Stimulated activated CD4-positive, alpha-beta T cell treated with anti-CD3 and anti-CD28 coated beads, Interleukin-15, amount 100 ng/mL, for 24 hours (primary cell): ENCODE measurements at regions not wholly inside any gene's neighbourhood (a gene's known extent, or its start where the extent isn't known, plus 50 kb on each side); places are given as distances from the start of the nearest gene placed in this dataset.
"Not testable (repeated sequence)": the region's sequence is repeated elsewhere in the genome, so short reads cannot be mapped to it uniquely, and the experiment has no call there.

Experiments
- DNase-seq: peaks from one replicate; pipeline ENCODE4 v3.0.0-alpha.2; 2020

DNA sequence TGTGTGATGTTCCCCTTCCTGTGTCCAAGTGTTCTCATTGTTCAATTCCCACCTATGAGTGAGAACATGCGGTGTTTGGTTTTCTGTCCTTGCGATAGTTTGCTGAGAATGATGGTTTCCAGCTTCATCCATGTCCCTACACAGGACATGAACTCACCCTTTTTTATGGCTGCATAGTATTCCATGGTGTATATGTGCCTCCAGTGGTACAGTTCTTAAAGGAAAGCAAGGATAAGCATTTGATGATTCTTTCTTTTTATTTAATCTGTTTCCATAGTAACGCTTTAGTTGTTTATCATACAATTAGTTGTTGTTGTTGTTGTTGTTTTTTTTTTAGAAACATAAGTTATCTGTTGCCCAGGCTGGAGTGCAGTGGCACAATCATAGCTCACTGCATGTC is 133.1 kb downstream of the TSEN15 start:
- DNase-seq: not testable (repeated sequence)

DNA sequence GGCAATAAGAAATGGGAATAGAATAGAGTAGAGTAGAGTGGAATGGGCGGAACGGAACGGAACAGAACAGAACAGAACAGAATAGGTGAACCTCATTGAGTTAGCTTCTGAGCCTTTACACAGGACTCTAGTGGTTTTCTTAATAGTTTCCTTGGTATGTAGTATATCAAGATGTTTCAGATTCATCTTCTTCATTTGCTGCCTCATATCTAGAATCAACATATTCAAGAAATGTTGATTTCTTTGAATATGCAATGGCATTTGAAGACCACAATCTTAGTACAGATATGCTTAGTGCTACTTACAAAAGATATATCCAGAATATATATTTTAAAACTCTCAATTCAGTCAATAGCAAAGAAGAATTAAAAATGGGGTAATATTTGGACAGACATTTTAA is 133.8 kb downstream of the TSEN15 start:
- DNase-seq: no peak

DNA sequence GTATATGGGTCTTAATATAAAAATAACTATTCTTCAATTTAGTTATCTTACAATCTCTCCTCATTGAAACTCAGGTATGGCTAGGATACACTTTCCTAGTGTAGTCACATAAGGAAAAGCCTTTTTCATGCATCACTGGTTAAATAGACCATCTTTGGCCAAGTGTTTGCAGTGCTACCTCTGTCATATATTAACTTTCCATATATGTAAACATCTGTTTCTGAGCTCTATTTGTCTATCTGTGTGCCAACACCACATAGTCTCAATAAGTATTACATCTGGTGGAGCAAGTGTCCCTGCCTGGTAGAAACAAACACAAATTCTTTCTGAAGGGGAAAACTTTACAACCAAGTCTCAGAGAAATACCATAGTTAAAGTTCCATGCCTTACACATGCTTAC is 134.6 kb downstream of the TSEN15 start:
- no peak for DNase-seq

DNA sequence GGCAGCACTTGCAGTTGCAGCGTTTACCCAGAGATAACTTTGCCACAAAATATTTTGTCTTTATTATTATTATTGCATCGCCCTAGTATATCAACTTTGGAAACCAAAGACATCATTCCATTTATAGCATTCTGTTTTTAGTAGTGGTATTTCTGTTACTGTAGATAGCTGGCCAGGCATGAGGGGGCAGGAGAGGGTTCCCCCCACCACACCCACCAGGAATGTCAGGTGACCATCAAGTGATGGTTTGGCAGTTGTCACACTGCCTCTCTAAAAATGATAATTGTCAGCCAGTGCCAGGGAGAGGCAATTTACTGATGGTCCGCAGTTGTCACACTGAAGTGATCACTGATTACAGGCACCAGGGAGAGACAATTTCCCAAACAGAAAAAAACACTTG is 135.6 kb downstream of the TSEN15 start:
- no peak for DNase-seq

DNA sequence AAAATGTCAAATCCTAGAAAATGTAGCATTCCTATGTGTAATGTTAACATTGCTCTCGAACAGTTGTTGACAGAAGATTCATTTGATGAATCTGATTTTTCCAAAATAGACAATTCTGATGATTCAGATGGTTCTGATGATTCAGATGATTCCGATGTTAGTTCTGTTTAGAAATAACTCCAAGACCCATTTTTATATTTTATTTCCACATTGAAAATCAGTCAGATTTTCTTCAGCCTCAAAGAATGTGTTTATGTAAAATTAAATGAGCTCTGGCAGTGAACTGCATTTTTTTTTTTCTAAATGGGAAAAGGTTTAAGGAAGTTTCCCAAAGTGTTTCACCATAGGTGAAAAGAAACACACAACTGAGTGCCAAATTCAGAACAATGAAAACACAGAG is 136.5 kb downstream of the TSEN15 start:
- no peak for DNase-seq

DNA sequence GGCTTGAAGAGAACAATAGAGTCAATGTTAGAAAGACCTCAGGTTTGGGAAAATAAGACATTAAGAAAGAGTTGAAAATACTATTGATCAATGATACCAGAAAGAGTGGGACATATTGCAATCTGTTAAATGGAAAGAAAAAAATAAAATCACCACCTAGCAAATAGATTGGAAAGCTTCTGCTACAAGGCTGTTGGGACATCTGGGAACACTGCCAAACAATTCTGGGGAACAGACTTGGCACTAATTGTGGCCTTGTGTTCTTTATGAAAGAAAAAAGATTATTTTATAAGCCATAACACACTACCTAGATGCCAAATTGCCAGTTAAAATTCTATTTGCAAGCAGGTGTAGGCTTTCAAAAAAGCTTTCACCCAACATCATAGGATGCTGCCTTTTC is 137.8 kb downstream of the TSEN15 start:
- DNase-seq: no peak

DNA sequence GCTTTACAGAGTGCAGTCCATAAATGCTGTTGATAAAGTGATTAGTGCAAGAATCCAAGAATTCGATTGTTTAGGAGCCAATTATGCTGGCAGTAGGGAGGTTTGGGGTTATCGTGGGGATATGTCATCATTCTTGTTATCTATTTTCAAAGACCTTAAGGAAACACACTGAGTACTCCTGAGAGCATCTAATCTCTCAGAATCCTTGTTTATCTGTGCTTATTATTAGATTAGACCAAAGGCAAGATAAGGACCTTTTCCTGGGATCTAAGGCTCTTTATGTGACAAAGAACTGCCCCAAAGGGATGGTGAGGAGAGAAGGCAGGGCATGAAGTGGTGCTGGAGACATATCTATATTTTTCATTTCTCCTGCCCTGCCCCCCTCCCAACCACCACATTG is 139.1 kb downstream of the TSEN15 start:
- DNase-seq: no peak

DNA sequence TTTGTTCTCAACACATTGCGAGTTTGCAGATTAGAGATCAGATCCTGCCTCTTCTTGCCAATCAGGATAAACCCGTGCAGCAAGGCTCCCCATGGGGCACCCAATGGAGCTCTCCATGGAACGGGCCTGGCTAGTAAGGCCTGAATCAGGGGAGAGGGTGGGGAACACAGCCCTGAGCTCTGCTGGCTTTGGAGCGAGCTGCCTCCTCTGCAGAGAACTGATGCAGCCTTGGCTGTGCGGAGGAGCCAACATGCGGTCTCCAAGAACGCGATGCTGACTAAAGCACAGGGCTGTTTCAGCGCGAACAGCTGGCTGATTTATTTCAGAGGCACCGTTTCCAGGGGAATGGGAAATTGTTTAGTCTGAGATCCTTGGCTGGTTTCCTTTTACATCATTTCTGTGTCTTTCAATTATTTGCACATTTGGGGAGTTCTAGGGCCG is 139.7 kb downstream of the TSEN15 start:
- no peak for DNase-seq

DNA sequence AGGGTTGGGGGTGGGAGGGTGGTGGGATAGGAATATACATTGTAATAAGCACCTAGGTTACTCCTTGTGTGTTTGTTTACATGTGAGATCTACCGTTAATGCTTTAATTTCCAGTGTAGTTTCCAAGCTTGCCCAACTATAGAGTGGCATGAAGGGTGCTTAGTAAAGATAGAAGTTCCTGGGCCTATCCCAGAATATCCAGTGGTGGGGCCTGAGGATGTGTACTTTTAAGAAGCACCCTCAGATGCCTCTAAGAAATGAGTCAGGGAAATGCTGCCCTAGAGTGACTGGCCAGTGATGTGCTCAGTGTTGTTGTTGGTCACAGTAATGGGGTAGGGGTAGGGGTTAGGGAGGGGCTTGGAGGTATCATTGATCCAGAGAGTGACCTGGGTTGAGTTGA is 141.3 kb downstream of the TSEN15 start:
- no peak for DNase-seq

DNA sequence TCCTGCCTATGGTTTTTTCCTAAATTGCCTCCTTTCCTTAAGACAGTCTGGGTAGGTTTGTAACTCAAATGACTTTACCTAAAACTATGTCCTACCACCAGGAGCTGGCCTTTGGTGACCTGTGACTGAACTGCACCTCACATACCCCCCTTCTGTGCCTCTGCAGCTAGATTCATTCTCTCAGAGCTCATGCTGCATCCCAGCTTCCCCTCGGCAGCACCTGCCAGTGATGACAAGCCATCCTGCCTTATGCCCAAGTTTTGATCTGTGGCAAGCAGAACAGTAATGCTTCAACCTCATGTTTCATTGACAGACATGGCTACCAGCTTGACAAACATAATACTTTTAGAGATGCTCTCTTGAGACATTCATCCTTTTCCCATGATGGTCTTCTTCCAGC is 141.9 kb downstream of the TSEN15 start:
- DNase-seq: no peak

DNA sequence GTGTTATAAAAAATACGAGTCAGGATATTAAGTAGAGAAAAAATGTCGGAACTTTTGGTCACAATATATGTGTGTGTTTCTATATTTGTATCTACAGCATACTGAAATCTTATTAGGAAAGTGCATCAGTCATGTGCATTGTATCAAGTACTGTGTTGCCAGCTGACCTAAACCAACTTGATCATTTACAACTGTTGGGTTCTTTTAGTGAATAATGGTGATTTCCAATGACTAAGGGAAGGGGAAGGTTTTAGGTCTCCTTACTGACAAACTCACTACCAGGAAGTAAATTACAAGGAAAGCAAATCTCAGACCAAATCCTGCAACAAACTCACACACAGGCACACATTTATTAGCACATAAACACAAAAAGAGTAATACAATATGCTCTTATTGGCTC is 142.7 kb downstream of the TSEN15 start:
- DNase-seq: no peak

DNA sequence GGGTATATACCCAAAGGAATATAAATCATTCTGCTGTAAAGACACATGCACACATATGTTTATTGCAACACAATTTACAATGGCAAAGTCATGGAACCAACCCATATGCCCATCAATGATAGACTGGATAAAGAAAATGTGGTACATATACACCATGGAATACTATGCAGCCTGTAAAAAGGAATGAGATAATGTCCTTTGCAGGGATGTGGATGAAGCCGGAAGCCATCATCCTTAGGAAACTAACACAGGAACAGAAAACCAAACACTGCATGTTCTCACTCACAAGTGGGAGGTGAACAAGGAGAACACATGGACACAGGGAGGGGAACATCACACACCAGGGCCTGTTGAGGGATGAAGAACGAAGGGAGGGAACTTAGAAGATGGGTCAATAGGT is 144.2 kb downstream of the TSEN15 start:
- DNase-seq: not testable (repeated sequence)

DNA sequence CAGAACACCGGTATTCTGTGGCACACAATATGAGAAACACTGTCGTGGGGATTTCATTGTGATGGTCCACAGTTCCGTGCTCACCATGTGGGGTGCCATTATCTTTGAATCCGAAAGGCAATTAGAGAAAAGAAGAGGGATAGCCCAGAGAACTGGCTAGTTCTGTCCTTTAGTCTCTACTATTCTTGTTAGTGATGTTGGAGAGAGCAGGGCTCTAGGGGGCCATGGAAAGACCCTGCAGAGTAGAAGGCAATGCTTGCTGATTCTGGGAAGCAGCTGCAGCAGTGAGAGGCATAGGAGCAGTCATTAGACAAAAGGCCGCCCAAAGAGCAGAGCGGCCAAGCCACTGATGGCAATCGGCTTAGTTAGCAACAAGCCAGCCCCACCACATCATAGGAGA is 146.3 kb downstream of the TSEN15 start:
- no peak for DNase-seq

DNA sequence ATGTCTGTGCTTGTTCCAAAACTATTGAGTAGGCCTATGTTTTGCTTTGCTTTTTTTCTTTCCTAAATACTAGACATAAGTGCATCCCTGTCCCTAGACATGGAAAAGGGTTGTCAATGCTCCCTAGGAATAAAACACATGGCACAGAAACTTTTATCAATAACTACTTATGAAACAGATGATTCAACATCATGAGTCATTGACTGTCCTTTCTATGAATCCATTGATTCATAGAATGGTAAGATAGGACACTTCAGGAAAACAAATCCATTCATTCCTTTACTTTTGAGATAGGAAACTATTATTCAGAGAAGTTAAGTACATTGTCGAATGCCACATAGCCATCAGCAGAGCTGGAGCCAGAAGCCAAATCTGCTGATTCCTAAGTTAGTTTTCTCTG is 147.5 kb downstream of the TSEN15 start:
- DNase-seq: no peak

DNA sequence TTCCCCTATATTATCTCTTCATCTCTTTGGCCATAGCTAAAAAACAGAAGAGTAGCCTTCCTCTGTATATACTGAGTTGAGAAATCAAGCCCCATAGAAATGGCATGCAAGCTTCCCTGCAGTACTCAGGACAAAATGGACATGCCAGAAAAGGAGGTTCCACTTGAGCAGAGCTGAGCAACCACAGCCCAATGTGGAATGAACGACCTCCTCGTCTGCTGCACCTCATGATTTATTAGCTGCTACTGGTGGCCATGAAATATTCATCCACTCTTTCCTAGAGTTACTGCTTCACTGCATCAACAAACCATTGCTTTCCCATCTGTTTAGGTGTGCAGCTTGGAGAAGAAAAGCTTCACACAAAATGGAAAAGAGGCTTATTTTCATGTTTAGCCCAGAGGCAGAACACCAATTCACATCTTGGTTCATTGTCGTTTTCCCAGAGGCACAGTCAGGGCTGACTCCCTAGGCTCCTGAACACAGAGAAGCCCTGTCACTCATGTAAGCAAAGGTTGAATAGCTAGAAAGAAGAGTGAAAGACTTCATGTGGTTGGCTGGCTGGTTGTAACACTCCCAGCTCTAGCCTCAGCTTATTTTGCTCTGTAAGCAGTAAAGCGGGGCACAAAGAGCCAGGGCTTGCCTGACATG is 148.0 kb downstream of the TSEN15 start:
- no peak for DNase-seq

DNA sequence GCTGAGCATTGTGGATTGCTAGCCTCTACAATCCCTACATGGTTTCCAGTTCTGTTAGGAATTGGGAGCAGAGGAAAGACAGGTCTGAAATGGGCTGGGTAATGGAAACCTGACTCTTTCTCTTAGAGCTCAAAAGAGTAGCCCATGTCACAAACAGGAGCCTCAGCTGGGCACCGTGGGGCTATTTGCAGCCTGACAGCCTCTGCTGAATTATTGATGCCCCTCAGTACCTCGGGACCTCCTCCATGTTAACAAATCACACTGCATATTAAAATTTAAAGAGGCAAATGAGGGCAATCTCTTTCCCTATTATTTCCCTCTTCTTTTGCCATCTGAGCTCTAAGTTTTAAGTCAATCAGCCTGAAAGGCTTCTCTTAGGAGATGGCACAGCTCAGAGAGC is 157.1 kb downstream of the TSEN15 start:
- no peak for DNase-seq

DNA sequence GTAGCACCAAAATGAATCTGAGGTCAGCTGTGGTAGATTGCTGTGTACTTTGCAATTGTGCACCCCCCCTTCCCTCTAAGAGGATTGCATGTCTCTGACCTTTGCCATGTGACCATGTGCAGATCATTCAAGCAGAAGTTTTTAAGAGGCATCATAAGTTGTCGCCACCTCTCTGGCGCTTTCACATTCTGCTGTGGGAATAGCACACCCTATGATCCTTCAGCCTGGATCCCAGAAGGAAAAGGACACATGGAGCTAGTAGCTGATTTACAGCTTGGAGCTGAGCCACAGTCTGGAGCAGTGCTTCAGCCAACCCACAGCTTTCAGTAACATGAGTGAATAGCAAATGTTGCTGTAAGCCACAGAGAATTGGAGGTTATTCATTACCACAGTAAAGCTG is 158.5 kb downstream of the TSEN15 start:
- no peak for DNase-seq

DNA sequence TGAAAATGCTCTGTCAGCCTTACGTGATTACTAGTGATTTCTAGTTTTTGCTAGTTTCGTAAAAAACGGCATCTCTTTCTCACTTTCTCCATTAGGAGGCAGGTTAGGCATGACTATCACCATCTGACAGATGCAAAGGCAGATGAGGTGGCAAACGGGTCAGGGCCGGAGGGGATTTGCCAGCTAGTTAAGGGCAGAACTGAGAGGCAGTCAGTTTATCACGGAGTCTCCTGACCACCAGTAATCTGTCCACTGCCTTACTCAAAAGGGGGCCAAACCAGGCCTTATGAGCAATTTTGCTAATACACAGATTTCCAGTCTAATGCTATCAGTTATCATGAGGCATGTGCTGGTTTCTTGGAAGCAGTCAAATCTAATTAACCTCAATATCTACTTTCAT is 159.3 kb downstream of the TSEN15 start:
- DNase-seq: no peak

DNA sequence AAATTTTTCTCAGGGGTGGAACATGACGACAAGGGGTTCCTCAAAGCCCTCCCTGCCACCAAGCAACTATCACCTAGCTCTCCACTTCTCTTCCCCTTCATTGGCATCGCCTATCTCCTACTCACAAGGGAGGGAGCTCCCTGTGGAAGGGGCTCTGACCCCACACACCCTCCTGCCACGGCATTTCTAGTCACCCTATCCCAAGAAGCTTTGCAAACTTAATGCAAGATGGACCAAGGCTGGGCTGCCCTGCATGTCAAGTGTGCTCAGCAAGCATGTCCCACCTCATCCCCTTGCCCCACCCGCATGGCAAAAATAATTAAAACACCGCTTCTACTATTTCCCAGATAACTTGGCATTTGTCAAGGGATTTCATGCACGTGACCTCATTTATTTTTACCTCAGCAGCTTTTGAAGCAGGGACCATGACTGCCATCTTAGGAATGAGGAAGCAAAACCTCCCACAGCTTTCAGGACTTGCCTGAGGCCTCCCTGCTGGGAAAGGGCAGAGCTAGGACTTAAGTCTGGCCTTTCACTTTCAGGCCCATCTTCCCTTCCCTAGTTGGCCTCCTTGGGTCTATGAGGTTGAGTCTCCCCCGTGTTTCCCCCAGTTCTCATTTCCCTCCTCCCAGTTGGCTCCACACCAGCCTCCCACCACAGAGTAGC is 161.3 kb downstream of the TSEN15 start:
- no peak for DNase-seq

DNA sequence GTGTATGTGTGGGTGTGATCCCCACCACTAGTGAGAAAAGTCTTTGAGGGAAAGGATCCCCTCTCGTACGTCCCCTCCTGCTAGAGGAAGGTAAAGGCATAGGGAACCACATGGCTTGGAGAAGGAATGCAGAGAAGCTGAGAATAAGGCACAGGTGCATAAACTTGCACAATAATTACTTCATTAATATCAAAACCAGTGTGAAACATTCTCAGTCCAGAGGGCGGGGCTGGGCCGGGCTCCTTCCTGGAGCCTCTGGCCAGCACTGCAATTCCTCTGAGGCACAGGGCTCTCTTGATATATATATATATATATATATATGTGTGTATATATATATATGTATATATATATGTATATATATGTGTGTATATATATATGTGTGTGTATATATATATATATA is 162.6 kb downstream of the TSEN15 start:
- no peak for DNase-seq

DNA sequence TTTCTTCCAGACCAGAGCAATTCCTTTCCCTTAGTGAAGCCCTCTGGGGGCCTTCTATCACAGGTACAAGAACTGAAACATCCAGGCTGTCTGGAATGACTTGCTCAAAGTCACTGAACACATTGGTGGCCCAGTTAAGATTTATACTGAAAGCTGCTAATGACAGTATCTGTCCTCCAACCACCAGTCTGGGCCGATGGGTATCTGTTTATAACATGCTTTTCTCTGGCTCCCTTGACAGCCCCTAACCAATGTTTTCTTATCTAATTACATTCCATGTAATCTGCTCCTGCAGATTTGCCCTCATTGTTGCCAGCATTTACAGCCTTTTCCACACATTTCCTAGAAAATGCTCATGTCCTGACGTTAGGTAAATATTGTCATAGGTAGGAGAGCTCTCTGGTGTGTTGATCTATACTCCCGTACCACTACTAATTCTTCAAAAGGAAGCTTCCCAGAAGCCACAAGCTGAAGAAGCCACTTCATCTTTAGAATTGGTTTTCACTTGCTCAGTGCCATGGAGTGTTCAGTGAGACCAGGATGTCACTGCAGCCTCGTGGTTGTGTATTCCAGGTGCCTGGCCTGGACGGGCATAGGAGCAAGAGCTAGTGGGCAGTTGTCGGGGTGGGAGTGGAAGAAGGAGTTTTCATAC is 163.9 kb downstream of the TSEN15 start:
- no peak for DNase-seq

DNA sequence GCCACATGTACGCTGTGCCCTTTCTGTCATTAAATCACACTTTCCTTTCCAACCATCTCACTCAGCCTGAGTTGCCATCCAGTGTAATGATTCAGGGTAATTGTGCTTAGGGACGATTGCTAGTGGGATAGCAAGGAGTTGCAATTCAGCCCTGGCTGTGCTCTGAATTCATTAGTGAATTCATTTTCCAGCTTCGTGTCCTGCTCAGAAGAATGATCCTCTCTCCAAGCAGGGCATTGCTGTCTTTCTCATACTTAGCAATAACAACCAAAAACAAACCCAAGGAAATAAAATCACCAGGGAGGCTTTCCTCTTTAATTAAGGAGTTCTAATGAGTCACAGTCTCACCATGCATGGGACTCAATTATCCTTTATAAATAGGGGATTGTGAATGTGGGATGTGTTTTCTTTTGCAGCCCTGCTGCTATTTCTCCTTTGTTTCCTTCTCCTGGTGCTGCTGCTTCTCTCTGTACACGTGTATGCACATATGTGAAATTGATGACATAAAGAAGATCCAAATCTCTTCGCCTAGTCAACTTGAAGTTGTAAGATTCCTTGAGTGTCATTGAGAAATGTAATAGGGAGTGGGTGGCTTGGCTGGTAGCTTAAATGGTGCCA is 167.0 kb downstream of the TSEN15 start:
- DNase-seq: no peak

DNA sequence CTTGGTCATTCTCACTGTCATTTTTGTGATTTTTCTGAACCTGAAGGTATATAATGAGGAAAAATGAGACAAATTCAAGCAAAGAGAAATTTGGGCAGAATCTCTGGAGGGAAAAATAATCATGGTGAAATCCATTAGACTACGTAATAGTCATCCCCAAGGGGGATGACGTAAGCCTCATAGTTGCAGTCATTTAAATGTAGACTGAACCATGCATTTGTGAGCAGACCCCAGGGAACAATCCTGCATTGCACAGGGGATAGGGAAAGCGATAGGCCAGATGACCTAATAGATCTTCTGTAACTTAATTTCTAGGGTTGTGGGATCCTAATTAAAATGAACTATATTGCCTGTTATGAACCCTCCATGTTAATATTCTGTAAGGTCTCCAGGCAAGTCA is 167.4 kb upstream of the C1orf21 start:
- no peak for DNase-seq

DNA sequence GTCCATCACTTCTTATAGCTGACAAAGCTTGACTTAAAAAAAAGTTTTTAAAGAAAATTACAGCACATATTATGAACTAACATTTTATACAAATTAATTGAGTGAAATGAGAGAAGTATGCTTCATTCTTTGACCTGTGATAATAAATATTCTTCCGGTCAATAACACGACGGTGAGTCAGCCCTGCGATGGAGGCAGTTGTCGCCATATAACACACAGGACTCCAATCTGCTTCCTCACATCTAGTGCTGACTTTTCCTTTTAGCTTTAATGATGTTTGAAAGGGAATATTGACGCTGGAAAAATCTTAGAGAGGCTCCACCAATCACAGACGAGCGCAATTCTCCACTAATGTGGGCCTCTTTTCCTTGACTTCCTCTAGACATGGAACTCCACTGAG is 166.9 kb upstream of the C1orf21 start:
- DNase-seq: no peak
